ENCODE measurements at regions not wholly inside any gene's neighbourhood (a gene's known extent, or its start where the extent isn't known, plus 50 kb on each side); places are given as distances from the start of the nearest gene placed in this dataset.
A peak's percentile ranks its signal among the peaks of the same experiment; 100 is the strongest.

GRCh38 chr2:64326578-64327050 lies 127.3 kb upstream of the LGALSL start:
- no peak for DNase-seq (ENCODE audit: low spot score in 2 of 2)
- H3K27me3 ChIP-seq, result no peaks in the 10 kb centered on the region
- H3K4me3 ChIP-seq, result no peak overlapping the region
- peaks cover 5 to 9% of the 10 kb centered on the region in 2 donors for H3K4me1 ChIP-seq
- no peaks in the 10 kb centered on the region for H3K9me3 ChIP-seq
- no peak overlapping the region for H3K27ac ChIP-seq
- no peak for TF ChIP-seq POLR2A (IDR thresholded peaks at IDR 0.05)
- TF ChIP-seq POLR2AphosphoS5 (IDR thresholded peaks at IDR 0.05), result no peak
- TF ChIP-seq, protein P1, sequence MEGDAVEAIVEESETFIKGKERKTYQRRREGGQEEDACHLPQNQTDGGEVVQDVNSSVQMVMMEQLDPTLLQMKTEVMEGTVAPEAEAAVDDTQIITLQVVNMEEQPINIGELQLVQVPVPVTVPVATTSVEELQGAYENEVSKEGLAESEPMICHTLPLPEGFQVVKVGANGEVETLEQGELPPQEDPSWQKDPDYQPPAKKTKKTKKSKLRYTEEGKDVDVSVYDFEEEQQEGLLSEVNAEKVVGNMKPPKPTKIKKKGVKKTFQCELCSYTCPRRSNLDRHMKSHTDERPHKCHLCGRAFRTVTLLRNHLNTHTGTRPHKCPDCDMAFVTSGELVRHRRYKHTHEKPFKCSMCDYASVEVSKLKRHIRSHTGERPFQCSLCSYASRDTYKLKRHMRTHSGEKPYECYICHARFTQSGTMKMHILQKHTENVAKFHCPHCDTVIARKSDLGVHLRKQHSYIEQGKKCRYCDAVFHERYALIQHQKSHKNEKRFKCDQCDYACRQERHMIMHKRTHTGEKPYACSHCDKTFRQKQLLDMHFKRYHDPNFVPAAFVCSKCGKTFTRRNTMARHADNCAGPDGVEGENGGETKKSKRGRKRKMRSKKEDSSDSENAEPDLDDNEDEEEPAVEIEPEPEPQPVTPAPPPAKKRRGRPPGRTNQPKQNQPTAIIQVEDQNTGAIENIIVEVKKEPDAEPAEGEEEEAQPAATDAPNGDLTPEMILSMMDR (IDR thresholded peaks at IDR 0.05), result no peak
- intact Hi-C loops (cut with DNase I; ENCODE audit: low total_unique reads), result loop anchor here (10.0 kb wide), 1 partner anchor 282 kb away; no protein-coding TSS in a partner anchor
- no peaks in the 10 kb centered on the region for H3K36me3 ChIP-seq

DNA sequence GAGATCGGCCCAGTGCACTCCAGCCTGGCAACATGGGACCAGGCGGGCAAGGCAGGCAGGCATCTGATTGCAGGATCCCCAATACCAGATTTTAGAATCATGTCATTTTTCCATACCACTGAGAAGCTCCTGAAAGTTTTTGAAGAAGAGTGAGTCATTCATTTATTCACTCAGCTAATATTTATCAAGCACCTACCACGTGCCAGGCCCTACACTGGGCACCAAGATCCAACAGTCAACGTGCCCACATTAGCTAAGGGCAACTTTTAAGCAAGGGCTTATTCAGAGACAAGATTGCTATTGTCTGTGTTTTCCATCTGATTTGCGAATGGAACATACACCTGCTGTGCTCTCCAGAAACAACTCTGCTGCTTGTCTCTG lies 126.8 kb upstream of the LGALSL start:
- Histone ChIP-seq H3K9me3 (no peaks in the 10 kb centered on the region), H3K36me3 (no peaks in the 10 kb centered on the region), H3K4me1 (peaks cover 5 to 9% of the 10 kb centered on the region in 2 donors), H3K4me3 (no peak overlapping the region), H3K27me3 (no peaks in the 10 kb centered on the region), H3K27ac (peak overlapping the region in 1 of 2 donors; percentile 45)
- no peak for DNase-seq (ENCODE audit: low spot score in 2 of 2)
- TF ChIP-seq POLR2A (IDR thresholded peaks at IDR 0.05), result no peak
- intact Hi-C loops (cut with DNase I; ENCODE audit: low total_unique reads), result loop anchor here (10.0 kb wide), 1 partner anchor 282 kb away; no protein-coding TSS in a partner anchor

DNA sequence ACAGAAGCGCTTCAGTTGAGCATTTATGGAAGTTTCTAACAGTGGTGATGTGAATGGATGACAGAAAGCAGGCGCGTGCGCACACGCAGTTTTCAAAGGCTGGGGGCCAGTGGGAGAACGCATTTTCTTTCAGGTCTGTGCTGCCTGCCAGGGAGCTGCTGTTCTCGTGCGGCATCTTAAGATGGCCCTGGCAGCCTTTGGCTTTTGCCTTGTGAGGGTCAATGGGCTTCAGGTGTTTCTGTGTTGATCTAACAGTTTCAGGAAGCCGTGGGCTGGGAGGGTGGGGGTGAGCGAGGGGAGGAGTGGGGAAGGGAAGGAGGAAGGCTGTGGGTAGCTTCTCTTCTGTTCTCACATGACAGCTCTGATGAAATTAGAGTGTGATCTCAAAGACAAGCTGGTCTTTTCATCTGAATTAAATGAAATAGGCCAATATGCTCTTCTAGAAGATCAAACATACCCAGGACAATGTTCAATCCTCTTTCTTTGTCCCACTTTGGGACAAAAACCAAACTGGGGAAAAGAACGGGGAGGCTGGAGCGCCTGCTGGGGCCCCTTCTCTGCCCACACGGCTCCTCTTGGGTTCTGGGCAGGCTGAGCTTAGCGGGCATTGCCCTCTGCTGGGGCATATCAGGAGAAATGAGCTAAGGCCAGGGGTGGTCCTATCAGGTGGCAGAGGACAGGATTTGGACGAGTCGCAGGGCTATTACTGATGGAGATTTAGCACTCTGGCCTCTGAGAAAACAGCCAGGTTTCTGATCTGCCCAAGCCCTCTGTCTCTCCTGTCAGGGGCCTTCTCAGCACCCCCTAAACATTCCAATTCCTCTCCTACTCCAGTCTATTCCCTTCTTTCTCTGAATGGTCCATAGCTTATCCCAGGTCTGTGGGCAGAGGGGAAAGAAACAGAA lies 126.2 kb upstream of the LGALSL start:
- intact Hi-C loops (cut with DNase I; ENCODE audit: low total_unique reads), result loop anchor here (10.0 kb wide), 1 partner anchor 283 kb away; no protein-coding TSS in a partner anchor
- H3K4me3 ChIP-seq, result peak overlapping the region in 1 of 3 donors; percentile 20
- peak overlapping the region; percentile 44 to 45 for H3K27ac ChIP-seq
- no peaks in the 10 kb centered on the region for H3K36me3 ChIP-seq
- H3K9me3 ChIP-seq, result no peaks in the 10 kb centered on the region
- no peak for DNase-seq (ENCODE audit: low spot score in 2 of 2)
- H3K4me1 ChIP-seq, result peaks cover 5 to 9% of the 10 kb centered on the region in 2 donors
- H3K27me3 ChIP-seq, result no peaks in the 10 kb centered on the region
- TF ChIP-seq, protein P1 (IDR thresholded peaks at IDR 0.05), result peak in 2 of 3 donors; percentile 32 to 39
- no peak for TF ChIP-seq POLR2A (IDR thresholded peaks at IDR 0.05)

- no peaks in the 10 kb centered on the region for H3K9me3 ChIP-seq
- intact Hi-C loops (cut with DNase I; ENCODE audit: low total_unique reads), result loop anchor here (10.0 kb wide), 1 partner anchor 284 kb away; no protein-coding TSS in a partner anchor
- TF ChIP-seq POLR2A (IDR thresholded peaks at IDR 0.05) (no peak), POLR2AphosphoS5 (IDR thresholded peaks at IDR 0.05) (no peak)
- TF ChIP-seq, protein P1 (IDR thresholded peaks at IDR 0.05), result no peak
- no peaks in the 10 kb centered on the region for H3K36me3 ChIP-seq
- DNase-seq (ENCODE audit: low spot score in 2 of 2), result no peak
- H3K4me3 ChIP-seq, result no peak overlapping the region
- H3K27me3 ChIP-seq, result no peaks in the 10 kb centered on the region
- peaks cover 5 to 9% of the 10 kb centered on the region in 2 donors for H3K4me1 ChIP-seq
- peak overlapping the region; percentile 5 to 44 for H3K27ac ChIP-seq
Measured at GRCh38 chr2:64328415-64328722, 125.6 kb upstream of the LGALSL start.

- TF ChIP-seq POLR2AphosphoS5 (IDR thresholded peaks at IDR 0.05) (no peak), POLR2A (IDR thresholded peaks at IDR 0.05) (no peak)
- TF ChIP-seq, protein P1 (IDR thresholded peaks at IDR 0.05), result no peak
- Histone ChIP-seq H3K4me1 (peaks cover 5 to 9% of the 10 kb centered on the region in 2 donors), H3K4me3 (no peak overlapping the region), H3K27me3 (no peaks in the 10 kb centered on the region), H3K9me3 (no peaks in the 10 kb centered on the region), H3K36me3 (no peaks in the 10 kb centered on the region), H3K27ac (peak overlapping the region; percentile 5 to 89)
- no peak for DNase-seq (ENCODE audit: low spot score in 2 of 2)
- intact Hi-C loops (cut with DNase I; ENCODE audit: low total_unique reads), result loop anchor here (10.0 kb wide), 1 partner anchor 284 kb away; no protein-coding TSS in a partner anchor
Measured at GRCh38 chr2:64328756-64329155, 125.2 kb upstream of the LGALSL start.

Data from breast epithelium (tissue), 4 donors.